ENCODE measurements at regions not wholly inside any gene's neighbourhood (a gene's known extent, or its start where the extent isn't known, plus 50 kb on each side); places are given as distances from the start of the nearest gene placed in this dataset.

DNA sequence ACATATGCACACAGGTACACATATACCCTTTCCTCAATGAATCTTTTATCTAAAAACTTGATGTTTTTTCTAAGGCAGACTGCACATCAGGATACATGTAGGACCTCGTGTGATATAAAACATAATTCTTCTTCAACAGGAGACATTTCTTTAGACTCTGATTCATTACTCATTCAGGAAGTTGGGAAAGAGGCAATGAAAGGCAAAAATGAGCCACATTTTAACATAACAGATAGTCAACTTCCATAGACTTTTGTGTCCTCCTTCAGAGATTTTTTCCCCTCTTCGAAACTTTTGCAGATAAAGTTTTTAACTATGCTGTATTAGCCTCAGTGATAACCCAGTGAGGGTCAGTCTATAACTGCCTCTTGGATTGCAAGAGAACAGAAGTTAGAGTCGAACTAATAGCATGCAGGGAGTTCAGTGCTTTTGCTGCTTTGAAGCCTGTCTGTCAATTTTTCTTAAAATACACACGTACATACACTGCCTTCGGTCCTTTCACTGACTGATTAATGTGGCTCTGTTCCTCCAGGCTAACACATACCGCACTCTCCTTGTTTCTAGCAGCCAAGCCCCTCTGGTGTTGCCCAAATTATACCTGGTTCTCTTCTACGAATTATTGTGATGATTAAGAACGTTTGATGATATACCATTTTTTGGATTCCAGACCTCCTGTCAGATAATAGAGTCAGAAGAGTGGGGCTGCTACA, 562.5 kb upstream of the MAP3K7 start:
- no peak for DNase-seq

DNA sequence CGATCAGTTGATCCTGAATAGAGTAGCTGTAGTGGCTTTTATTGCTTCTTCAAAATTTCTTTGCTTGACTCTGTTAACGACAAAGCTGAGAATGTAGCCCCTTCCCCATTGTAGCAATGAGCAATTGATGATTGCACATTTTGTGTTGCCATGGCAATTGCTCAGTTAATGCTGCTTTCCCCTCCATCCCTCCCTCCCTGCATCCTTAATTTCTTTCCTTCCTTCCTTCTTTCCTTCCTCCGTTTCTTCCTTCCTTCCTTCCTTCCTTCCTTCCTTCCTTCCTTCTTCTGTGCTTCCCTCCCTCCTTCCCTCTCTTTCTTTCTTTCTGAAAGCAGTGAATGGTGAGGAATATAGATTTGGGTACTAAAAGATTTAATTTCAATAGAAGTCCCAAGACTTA, 557.3 kb upstream of the MAP3K7 start:
- no peak for DNase-seq

DNA sequence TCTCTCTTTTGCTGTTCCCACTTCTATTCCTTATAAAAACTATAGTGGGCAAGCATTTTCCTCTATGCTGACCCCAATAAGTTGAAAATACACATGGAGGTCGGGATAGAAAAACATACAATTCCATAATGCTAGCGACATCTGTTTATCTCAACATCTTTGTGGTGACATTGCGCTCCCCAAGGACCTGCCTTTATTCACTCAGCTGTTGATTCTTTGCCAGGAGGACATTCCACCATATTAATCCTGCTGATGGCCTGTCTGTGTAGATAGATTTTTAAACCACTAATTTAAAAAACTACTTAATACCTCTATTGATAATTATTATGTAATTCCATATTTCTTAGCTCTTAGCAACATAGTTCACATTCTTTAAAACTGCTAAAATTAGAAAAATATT, 555.3 kb upstream of the MAP3K7 start:
- DNase-seq = no peak

DNA sequence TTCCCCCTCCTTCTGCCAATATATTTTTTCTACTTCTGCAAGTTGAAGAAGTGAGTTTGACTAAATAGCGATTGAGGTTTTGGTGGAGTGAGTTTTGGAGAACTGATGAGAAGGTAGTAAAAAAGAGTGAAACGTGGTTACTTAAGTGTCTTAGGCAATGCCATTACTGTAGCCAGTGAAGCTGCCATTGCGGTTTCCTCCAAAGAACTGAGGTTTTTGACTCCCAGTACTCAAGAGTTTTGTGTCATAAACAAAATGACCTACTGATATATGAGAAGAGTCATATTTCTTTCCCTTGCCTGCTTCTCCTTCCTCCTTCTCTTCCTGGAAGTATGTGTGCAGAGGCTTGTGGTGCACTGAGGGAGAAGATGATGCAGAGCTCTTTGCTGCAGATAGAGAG, 554.5 kb upstream of the MAP3K7 start:
- no peak for DNase-seq

DNA sequence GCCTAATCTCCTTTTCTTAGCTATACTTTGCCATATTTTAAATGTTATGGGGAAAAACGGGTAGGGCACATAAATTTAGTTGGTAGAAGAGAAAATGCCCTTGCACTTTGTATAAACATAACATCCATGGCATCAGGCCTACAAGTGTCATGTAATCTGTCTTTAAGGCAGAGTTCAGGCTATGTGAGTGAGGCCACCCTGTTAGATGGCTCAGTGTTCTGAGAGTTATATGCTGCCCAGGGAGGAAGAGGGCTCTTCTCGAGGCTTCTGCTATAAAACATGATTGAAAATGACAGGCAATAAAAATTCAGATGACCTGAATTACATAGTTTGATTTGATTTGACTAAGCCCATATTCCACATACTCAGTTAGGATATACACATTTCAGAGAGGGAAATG, 553.6 kb upstream of the MAP3K7 start:
- DNase-seq = no peak

DNA sequence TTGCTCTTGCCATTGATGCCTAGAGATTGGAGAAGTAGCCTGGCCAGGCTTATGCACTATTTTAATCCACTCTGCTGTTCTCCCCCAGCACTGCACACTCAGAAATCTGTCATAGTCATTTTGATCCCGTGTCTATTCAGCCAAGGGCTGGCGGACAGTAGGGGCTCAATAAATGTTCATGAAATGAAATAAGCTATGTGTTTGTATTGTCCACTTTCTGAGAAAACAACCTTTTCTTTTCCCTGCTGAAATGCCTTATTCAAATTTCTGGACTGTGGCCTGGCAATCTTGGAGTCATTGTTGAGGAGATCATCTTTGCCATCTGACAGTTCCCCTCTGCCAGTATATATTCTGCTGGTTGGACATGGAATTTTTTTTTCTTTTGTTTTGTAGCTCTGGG, 550.4 kb upstream of the MAP3K7 start:
- no peak for DNase-seq

DNA sequence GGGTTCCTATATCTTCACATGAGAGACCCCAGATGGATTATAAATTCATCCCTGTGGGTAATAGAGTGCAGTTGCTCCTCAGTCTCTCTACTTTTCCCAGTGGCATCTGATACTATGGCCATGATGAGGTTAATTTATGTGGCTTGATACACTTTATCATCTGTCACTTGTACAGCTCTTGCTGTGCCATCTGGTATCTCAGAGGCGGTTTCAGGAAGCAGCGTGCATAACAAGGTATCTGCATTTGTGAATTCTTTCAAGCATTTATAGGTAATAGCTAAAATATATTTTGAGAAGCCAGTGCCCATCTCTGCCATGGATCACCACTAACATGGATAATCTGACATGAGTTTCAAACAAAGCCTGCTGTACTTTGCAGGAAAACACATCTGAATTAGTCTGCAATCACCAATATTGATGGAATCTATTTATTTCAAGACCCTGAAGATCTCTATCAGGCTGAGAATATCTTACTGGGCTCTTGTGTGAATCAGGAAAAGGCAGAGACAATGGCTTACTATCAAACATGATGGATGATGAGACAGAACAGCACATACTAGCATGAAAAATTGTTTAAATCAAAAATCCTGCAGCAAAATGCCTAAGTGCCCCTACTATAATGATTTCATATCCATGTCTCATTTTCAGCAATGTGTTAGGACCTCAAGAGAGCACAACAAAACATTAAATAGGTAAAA, 548.7 kb upstream of the MAP3K7 start:
- DNase-seq = no peak

DNA sequence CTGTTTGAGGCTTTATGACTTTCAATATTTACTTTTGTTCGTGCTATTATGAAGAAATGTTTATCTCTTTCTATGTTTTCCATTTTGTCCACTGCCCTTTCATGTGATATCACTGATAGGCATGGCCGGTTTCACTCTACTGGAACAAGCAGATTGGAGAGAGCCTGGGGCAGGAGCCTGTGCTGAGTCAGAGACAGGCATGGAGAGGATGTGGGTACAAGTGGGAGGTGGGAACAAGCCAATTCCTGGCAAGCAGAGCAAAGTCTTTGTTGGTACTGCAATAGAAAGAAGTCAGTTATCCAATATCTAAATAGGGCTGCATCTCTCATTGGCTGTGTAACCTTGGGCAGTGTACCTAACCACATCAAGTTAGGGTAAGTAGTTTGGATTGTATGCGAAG, 545.6 kb upstream of the MAP3K7 start:
- DNase-seq = no peak

DNA sequence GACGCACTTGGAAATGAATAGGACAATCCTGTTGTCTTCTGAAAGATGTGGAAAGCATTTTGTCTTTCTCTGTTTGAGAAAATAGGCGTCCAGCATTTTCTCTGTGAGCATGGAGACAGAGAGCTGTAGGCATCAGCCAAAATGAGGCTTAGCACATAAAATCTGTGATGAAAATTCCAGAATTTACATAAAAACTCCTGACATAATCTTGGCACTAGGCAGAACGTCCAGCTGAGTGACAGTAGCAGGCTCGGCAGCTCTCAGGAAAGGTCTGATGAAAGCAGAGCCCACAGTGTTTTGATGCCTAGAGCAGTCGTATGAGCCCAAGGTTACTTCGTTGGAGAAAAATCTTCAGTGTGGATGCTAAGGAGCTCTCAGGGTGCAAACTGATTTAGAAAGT, 543.3 kb upstream of the MAP3K7 start:
- no peak for DNase-seq

DNA sequence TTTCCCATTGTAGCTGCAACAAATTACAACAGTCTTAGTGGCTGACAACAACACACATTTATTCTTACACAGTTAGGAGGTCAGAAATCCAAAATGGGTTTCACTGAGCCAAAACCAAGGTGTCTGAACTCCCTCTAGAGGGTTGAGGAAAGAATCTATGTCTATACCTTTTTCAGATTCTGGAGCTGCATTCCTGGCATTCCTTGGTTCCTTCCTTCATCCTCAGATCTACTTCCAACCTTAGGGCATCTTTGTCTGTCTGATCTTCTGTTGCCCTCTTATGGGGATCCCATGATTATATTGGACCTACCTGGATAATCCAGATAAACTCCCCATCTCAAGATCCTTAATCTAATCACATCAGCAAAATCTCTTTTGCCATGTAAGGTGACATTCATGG, 540.9 kb upstream of the MAP3K7 start:
- DNase-seq = no peak

DNA sequence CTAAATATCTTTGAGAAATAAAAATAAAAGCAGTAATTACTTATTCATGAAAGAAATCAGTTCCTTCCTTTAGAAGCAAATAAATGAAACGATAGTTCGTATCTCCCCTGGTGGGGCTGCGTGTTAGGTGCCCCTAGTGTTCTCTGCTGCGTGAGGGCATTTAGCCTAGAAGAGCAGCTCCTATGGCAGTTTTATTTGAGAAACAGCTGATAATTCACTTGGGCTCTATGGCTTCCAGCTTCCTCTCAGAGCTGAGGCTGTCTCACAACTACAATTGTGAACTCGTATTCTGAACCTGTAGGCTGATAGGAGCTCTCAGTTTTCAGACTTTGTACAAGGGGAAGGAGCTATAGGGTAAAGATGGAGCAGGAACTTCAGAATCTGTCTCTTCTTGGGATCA, 540.0 kb upstream of the MAP3K7 start:
- DNase-seq = no peak

DNA sequence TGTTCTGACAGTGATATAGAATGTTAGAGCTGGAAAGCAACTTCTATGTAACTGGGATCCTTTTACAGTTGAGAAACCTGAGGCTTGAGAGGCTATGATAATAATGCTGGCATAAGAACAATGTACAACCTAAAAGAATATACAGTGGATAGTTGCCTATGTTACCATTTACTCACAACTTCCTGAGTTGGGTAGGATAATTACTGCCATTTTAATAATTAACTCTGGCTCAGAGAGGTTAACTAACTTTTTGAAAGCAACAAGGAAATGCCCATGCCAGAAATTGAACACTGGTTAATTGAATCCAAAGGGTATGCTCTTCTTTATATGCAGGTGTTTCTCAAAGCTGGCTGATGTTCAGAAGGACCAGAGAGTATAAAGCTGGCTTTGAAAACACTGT, 530.7 kb upstream of the MAP3K7 start:
- DNase-seq = no peak

DNA sequence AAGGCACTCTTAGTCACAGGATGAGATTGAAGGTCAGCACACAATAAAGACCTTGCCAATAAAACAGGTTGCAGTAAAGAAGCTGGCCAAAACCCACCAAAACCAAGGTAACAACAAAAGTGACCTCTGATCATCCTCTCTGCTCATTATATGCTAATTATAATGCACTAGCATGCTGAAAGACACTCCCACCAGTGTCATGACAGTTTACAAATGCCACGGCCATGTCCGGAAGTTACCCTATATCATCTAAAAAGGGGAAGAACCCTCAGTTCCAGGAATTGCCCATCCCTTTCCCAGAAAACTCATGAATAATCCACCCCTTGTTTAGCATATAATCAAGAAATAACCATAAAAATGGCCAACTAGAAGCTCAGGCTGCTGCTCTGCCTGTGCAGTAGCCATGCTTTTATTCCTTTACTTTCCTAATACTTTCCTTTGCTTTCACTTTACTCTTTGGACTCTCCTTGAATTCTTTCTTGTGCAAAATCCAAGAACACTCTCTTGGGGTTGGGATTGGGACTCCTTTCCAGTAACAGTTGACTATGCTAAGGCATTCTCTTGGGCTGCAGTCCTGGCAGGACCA, 527.3 kb upstream of the MAP3K7 start:
- DNase-seq = no peak

DNA sequence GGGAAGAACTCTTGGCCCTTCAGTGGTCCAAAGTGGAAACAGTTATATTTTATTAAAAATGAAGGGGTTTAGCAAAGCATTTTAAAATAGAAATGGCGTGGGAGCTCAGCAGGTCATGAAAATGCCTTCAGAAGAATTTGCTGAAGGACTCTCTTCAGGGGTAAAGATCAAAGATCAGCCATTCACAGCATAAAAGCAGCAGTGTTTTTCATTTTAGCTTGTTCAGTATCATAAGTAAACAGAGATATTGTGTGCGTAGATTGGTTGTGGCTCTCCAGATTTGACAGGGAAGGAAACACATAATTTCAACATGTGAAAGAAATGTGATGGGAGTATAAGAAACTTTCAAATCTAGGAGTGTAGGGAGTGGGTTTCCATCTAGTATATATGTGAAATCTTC, 519.2 kb upstream of the MAP3K7 start:
- no peak for DNase-seq

DNA sequence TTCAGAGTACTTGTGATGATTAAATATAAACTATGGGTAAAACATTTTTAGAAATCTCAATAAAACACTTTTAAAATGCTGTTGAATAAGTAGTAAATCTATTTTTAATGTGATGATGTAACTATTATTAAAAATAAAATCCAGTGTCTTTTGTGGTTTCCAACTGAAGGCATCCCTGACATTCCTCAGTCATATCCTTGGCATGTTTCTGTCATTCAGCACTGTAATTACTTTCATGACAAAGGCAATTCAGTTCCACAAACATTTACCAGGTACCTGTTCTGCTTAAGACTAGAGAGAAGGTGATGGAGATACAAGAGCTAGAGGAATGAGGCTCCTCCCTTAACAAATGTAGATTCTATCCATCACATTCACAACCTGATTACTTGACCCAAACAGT, 518.7 kb upstream of the MAP3K7 start:
- DNase-seq = no peak

DNA sequence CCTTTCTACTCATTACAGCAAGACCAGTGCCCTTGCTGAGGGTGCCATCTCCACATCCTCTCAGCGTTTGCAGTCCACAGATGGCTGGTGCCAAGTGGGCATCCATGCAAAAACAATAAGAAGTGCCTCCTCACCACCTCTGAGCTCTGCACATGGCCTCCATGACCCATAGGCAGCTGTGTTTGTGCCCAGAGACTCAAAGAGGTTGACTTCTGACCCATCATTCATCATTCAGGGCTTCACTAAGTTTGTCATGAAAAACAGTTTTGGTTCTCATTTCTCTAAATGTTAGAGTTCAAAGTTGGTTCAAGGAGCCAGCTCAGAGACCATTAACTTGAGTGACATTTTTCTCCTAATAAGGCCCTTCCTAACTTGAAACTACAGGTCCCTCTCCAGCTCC, 512.6 kb upstream of the MAP3K7 start:
- DNase-seq = no peak

DNA sequence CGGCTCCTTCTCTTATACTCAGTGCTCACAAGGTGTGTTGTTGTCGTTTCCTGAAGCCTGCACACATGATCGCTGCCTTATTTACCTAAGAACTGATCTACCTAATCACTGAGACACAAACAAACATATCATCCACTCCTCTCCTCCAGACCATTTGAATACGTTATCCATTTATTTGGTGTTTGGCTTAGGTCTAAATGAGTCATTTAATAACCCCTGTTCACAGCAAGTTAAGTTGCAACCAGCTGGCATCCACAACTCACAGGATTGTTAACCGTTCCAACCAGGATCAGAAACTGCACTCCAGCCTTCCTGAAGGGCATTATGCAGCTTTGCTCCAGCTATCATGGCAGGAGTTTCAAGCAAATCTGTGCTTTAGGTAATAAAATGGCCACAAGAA, 511.1 kb upstream of the MAP3K7 start:
- no peak for DNase-seq

DNA sequence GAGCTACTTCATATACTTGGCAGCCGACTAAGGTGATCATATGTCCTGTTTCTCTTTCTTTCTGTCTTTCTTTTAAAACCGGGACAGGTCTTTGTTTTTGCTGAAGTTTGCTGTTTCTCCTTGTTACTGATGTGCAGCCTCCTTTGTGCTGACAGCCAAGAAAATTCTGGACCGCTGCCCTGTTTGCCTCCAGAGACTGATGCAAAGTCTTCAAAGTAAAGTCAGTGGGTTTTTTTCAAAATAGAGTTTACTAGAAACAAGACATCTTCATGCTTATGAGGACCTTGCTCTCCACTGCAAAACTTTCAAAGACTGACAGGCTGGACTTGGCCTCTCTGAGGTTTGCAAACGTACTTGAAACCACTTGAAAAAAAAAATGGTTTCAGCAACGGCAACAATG, 510.5 kb upstream of the MAP3K7 start:
- DNase-seq = no peak

DNA sequence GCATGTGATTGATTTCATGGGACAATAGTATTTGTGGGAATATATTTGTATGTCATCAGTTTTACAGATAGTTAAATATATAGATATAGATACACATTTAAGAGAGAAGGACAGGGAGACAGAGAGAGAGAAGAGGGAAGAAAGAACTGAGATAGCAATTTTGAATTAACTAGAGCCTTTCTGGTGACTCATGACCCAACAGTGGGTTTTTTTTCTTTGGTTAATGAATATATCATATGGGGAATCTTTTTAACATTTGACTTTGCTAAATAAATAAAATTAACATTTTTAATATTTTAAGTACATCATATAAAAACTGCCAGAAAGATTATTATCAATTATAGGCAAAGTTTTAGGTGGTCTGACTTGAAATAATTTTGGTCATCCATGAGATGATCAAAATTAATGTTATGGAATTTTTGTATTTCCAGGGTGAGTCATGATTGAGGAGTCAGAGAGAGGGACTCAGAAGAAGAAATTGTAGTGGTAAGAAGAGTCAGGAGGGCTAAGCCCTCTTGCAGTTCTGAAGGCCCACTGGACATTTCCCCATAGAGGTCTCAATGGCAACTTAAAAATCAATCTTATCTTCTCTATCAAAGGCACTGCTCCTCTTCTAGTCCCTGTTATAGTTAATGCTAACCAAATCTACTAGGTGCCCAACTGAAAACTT, 508.1 kb upstream of the MAP3K7 start:
- DNase-seq = no peak

DNA sequence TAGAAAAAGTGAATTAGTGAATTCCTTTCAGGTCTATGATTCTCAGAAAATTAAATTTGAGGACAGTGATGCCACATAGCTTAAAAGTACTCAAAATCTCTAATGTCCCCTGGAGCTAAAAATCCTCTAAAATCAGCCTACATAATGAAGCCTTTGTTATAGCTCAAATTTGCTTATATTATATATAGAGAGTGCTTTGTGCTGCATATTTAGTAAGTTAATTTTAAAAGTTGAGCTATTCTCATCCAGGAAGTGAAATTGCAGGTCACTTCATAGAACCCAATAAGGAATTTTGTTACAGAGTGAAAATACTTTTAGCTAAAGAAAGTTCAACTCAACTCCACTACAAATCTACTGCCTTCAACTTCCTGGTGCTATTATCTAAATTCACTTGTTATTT, 507.5 kb upstream of the MAP3K7 start:
- DNase-seq = no peak

DNA sequence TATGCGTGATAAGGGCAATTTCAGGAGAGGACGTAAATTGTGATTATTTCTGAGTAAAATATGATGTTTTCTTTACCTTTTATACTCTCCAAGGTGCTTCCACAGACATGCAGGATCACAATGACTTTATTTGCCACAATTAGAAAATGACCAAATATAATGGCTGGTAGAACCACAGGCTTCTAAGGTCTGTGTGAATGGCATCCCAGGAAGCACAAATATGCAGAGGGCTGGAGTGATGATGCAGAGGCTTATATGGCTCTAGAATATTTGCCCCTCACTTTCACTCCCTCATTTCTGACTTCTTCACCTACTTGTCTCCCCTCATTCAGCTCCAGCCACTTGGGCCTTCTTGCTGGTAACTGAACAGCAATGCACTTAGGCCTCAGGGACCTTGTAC, 502.1 kb upstream of the MAP3K7 start:
- no peak for DNase-seq

DNA sequence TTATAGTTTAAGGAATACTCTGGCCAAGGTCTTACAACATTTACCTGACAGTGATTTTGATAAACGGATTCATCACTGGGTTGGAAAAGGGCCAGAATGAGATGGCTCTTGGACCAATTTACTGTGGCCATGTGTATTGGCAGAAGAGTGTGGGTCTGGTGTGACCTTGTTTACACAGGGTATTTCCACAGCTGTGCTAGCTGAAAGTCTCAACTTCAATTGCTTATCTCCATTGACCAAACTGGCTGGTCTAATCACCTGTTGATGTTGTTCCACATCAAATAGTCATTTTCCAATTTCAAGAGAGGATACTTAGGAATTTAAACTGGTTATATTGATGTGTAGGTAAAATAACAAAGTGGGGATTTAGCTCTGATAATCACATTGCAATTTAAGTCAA, 501.6 kb upstream of the MAP3K7 start:
- no peak for DNase-seq

DNA sequence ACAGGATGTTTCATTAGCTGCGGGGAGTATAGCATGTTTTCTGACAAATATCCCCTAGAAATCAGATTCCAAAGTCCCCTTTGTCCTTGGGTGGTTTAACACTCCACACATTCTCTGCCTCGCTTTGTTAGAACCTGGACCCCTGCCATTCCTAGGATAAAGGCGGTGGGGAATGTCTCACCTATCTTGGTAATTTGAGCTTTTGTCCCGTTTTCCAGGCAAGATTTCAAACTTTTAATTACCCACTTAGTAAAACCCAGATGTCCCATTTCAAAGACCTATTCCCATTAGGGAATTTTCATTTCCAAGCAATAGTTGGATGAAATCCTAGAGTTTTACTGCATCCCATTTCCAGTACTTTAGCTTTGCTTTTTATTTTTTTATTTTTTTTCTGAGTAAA, 501.0 kb upstream of the MAP3K7 start:
- no peak for DNase-seq

DNA sequence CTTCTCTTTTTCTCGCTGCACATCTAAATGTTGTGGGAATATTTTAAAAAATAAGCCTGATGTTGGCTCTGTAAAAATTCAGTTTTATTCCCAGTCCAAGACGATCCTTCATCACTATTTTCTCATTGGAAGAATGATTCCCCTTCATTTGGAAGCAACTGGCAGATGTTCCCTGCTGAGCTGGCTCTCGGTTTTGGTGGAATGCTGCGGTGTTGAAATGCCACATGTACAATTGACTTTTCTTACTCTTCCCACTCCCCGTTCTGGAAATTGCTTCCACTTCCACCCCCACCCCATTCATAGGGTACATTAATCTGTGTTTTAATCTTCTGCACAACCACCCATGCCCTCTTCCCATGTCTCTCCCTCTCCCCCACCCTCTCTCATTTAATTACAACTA, 496.3 kb upstream of the MAP3K7 start:
- DNase-seq = no peak
